B cell (primary cell): ENCODE measurements at regions not wholly inside any gene's neighbourhood (a gene's known extent, or its start where the extent isn't known, plus 50 kb on each side); places are given as distances from the start of the nearest gene placed in this dataset.

ENCODE experiments used
- EZH2 ChIP-seq: IDR thresholded peaks from 2 replicates; pipeline ENCODE4 v1.6.1; 2012; ENCODE audit warnings: borderline replicate concordance, low read depth, mild to moderate bottlenecking, moderate library complexity, low read length; ENCODE audit not compliant: insufficient read depth, poor library complexity, severe bottlenecking
- TF ChIP-seq, protein P1 (sequence below): fragments of 200-600 bp; IDR thresholded peaks from one replicate; pipeline ENCODE4 v1.8.0; 2022; ENCODE audit warnings: antibody characterized with exemption, mild to moderate bottlenecking

DNA sequence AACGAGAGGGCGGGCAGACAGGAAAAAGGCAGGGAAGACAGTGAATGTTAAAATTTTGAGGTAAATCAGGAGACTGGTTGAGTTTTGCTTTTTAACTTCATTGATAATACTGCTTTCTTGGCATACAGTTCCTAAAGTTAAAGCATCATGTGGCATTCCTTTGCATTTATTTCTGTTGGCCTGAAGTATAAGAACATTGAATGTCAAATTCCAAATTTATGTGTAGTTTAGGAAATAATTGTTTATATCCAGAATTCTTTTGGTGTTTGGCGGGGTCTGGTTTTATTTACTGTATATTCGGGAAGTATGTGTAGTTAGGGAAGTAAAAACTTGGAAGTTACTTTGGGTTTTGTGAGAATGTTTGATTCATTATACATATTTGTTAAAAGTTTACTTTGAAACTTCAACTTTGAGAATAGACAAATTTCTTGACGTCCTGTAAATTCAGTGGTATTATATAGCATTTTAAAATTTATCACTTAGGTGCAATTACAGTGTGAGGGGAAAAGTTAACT is 83.2 kb downstream of the PTPDC1 start:
- TF ChIP-seq, protein P1, sequence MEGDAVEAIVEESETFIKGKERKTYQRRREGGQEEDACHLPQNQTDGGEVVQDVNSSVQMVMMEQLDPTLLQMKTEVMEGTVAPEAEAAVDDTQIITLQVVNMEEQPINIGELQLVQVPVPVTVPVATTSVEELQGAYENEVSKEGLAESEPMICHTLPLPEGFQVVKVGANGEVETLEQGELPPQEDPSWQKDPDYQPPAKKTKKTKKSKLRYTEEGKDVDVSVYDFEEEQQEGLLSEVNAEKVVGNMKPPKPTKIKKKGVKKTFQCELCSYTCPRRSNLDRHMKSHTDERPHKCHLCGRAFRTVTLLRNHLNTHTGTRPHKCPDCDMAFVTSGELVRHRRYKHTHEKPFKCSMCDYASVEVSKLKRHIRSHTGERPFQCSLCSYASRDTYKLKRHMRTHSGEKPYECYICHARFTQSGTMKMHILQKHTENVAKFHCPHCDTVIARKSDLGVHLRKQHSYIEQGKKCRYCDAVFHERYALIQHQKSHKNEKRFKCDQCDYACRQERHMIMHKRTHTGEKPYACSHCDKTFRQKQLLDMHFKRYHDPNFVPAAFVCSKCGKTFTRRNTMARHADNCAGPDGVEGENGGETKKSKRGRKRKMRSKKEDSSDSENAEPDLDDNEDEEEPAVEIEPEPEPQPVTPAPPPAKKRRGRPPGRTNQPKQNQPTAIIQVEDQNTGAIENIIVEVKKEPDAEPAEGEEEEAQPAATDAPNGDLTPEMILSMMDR: no peak
- no peak for TF ChIP-seq EZH2
